Brain pericyte (primary cell): ENCODE measurements at regions not wholly inside any gene's neighbourhood (a gene's known extent, or its start where the extent isn't known, plus 50 kb on each side); places are given as distances from the start of the nearest gene placed in this dataset.
"Not testable (repeated sequence)": the region's sequence is repeated elsewhere in the genome, so short reads cannot be mapped to it uniquely, and the experiment has no call there.

Experiments used
- DNase-seq: peaks from one replicate; pipeline ENCODE4 v3.0.0-alpha.2; 2012; ENCODE audit warnings: low read depth, low spot score

DNA sequence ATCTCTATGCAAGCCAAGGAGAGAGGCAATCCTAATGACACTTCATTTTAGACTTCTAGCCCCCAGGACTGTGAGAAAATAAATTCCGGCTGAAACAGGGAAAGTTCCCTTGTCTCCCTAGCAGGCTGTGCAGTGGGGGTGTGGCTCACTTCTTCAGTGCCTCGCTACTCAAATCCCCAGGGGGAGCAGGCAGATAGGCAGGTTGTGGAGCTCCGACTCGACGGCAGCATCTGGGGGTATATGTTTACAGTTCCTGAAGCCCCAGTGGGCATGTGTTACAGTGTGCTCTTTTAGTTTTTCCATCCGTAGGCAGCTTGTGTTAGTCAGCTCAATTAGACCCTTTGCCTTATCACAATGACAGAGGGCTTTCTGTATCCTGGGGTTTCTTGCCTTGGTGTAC lies 836.5 kb downstream of the PDCD6IP start:
- no peak for DNase-seq

DNA sequence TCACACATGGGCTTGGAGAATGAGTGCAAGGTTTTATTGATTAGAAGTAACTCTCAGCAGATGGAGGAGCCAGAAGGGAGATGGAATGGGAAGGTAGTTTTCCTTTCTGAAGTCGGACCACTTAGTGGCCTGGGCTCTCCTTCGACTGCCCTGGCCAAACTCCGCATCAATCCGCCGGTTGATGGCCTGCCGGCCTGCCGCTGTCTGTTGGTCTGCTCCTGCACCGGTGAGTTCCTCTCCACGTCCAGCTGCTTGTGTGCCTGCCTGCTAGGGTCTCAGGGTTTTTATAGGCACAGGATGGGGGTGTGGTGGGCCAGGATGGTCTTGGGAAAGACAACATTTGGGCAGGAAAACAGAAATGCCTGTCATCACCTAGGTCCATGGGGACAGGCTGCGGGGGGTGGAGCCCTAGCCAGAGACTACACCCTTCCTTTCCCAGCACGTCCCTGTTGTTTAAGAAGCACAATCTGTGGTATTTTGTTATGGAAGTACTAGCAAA lies 837.0 kb downstream of the PDCD6IP start:
- DNase-seq: no peak

GRCh38 chr3:34646911-34647460 lies 848.6 kb downstream of the PDCD6IP start:
- DNase-seq: no peak

- DNase-seq: no peak
Measured at GRCh38 chr3:34650131-34650530, 851.7 kb downstream of the PDCD6IP start.

- no peak for DNase-seq
Measured at GRCh38 chr3:34668915-34669314, 870.5 kb downstream of the PDCD6IP start.

DNA sequence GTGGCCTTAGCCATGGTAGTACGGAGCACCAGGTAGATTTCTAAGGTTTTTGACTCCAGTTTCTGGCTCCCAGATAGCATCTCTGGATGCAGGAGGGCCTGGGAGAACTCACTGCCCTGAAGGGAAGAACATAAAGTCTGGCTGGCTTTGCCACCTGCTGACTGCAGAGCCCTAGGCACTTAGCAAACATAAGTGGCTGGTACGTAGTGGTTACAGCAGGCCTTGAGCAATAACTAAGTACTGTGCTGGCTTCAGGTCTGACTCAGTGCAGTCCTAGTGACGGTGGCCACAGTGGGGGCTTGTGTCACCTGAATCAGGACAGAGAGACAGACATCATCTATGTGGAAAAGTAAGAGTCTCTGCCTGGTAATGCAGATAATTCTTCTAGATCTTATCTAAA lies 871.1 kb downstream of the PDCD6IP start:
- no peak for DNase-seq

GRCh38 chr3:34675383-34676120 lies 877.1 kb downstream of the PDCD6IP start:
- no peak for DNase-seq

DNA sequence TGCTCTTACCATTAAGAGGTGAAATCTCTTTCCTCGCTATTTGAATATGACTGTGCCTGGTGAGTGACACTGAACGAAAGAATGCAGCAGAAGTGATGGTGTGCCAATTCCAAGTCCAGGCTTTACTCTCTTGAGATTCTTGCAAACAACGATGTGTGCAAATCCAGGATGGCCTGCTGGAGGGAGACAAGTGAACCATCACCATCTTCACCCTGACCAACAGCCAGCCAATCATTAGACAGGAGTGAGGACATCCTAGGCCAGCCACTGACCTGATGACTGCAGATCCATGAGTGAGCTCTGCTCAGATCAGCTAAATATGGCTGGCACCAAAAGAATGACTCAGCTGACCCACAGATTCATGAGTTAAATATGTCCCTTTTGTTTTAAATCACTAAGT lies 878.0 kb downstream of the PDCD6IP start:
- DNase-seq: no peak

DNA sequence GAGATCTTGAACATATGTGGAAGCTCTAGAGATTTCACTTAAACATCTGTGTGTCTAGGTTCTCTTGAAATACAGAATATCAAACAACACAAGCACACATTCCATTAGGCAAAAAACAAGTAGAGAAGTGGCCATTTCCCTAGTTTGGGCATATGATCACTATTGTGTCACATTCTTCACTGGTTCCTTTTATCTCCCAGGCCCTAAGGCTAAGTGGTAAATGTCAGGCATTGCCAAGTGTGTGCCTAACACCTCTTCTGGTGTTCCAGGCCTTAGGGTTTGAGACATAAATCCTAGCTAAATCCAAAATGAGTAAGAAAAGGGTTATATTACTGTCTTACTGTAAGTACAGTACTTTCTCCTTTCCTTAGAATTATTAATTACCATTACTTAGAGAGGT lies 880.1 kb downstream of the PDCD6IP start:
- no peak for DNase-seq

DNA sequence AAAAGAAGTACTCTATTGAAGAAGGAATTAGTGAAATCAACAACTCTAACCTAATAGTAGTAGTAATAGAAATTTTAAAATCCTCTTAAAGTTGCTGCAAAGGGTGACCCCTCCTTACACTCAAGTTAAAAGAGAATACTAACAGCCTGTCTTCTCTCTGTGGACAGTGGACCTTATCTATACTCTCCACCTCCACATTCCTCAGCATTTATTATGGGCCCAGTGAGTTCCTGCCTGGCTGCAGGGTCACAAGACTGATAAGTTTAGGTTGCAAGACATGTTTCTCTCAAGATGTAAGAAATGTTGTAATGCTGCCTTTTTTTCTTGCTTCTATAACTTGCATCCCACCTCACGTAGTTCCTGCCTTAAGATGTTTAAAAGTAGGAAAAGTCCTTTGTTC lies 880.6 kb downstream of the PDCD6IP start:
- not testable (repeated sequence) for DNase-seq

DNA sequence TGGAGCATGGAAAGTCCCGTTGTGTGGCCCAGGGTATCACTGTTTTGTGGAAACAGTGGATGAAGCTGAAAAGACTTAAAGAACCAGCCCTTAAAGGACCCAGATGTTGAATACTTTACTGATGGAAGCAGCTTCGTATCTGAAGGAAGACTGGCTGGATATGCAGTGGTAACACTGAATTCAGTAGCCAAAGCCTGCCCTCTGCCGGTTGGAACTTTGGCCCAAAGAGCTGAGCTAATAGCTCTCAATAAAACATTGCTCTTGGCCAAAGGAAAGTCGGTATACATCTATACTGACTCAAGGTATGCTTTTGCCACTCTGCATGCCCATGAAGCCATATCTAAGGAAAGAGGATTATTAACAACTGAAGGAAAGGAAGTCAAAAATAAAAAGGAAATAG lies 885.4 kb downstream of the PDCD6IP start:
- peak; percentile 2 for DNase-seq

- DNase-seq: no peak
Measured at GRCh38 chr3:34686541-34686940, 888.1 kb downstream of the PDCD6IP start.

- no peak for DNase-seq
Measured at GRCh38 chr3:34687671-34688070, 889.2 kb downstream of the PDCD6IP start.

DNA sequence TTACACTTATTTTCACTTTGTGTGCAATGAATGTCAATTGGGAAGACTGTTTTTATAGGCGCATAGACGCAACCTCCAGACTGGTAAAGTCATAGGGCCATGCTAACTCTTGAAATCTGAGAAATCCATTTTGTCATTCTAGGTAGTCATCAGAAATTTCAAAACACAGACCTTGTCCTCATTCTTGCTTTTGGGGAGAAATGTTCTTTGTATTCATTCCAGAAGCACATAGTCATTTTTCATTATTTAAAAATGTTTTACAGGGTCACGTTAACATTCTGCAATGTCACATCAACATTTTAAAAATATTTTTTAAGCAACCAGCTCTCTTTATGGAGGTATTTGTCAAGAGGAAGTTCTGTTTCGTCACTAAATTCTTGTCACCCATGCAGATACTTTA lies 898.4 kb downstream of the PDCD6IP start:
- DNase-seq: no peak

- no peak for DNase-seq
Measured at GRCh38 chr3:34703053-34703452, 904.6 kb downstream of the PDCD6IP start.

DNA sequence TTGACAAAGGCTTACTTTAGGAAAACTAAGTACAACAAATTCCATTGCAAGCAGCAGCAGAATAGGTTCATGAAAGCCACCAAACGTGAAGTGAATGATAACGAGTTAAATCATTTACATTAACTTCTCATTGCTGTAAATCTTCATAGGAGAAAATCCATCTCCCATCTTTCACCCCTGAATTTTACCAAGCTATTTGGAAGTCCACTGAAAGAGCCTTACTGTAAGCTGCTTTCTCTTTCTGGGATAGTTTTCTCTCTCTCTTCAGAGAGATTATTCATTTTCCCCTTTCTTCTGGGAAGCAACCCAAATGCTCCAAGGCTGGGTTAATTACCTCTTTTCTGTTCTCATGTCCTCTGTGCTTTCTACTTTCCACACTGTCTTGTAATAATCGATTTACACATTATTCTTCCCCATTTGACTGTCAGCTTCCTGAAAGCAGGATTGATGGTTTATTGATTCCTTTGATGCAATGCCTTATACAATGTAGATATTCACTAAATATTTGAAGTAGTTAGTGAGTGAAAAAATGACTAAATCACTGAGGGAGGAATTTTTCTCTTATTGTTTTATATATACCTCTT lies 914.3 kb upstream of the ARPP21 start:
- DNase-seq: no peak

- no peak for DNase-seq
Measured at GRCh38 chr3:34725774-34726173, 913.6 kb upstream of the ARPP21 start.

DNA sequence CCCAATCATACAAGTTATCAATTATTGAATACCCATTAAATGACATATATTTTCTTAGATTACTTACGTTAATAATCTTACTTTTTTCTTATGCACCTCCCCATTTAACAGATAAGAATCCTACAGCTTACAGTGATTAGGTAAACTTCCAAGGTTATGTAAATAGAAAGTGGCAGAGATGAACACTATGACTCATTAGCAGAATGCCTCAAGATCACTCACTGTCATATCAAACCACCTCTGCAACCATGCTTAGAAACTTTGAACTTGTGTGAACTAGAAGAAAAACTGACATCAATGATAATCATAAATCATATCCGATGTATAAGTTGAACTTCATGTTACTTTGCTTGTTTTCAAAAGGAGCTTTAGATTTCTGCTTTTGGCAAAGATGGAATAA lies 911.6 kb upstream of the ARPP21 start:
- no peak for DNase-seq

GRCh38 chr3:34742151-34742550 lies 897.2 kb upstream of the ARPP21 start:
- DNase-seq: no peak

- no peak for DNase-seq
Measured at GRCh38 chr3:34758630-34759261, 880.6 kb upstream of the ARPP21 start.

DNA sequence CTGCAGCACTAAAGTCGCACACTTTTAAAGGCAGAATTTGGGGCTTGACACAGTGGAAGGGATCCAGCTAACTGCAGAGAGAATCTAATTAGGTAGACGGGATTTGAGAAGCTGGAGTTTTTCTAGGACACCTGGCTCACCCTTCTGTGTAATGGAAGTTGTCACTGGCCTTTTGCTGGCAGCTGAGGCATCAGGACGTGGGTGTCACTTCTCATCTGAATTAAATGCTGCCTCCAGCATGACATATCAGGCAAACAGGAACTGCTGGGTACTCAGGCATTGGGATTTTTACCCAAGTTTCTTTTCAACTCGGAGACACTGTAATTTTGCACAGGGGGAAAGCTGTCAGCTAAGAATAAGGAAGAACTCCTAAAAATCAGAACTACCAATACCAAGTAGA lies 861.9 kb upstream of the ARPP21 start:
- DNase-seq: no peak

- no peak for DNase-seq
Measured at GRCh38 chr3:34779092-34779491, 860.2 kb upstream of the ARPP21 start.

DNA sequence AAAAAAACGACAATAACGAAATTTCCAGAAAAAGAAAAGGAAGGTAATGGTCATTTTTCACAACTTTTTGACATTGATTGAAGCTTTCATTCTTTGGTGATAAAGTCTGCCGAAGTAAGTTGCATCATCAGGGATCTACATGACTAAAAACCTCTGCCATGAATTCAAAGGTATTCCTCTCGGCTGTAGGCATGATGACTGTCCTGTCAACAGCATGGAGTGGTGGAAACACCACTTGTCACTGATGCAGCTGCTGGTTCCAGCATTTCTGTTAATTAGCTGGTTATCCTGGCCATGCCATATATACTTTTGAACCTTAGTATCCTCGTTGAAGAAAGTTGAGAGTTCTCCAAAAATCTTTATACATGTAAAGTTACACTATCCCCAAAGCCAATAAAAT lies 859.0 kb upstream of the ARPP21 start:
- DNase-seq: no peak
